Prostate gland (tissue), 2 donors: ENCODE measurements at regions not wholly inside any gene's neighbourhood (a gene's known extent, or its start where the extent isn't known, plus 50 kb on each side); places are given as distances from the start of the nearest gene placed in this dataset.

ENCODE experiments used
- DNase-seq: peaks from one replicate; pipeline ENCODE4 v3.0.0-alpha.2; 2019; ENCODE audit warnings: low spot score
- H3K27ac ChIP-seq, 2 donors: fragments of 200-600 bp; sonication (generic); 2 replicates each; pipeline ENCODE4 v1.5.1; 2017 to 2019
- H3K27me3 ChIP-seq: fragments of 200-600 bp; sonication (generic); replicated peaks from 2 replicates; pipeline ENCODE4 v1.5.1; 2019; ENCODE audit not compliant: insufficient read depth
- H3K36me3 ChIP-seq, 2 donors: fragments of 200-600 bp; sonication (generic); 1 replicate in 1 of 2; 2 replicates in 1 of 2; pipeline versions ENCODE4 v1.5.1 to v1.8.1; 2017 to 2019
- H3K4me1 ChIP-seq: fragments of 200-600 bp; sonication (generic); replicated peaks from 2 replicates; pipeline ENCODE4 v1.5.1; 2019
- H3K4me3 ChIP-seq, 2 donors: fragments of 200-600 bp; sonication (generic); 2 replicates each; pipeline ENCODE4 v1.5.1; 2017 to 2019
- H3K9me3 ChIP-seq: fragments of 200-600 bp; sonication (generic); 2 replicates; pipeline ENCODE4 v1.5.1; 2017
- CTCF ChIP-seq, 4 experiments: fragments of 200-600 bp in 2 of 4; fragments of 450-650 bp in 2 of 4; sonication (generic) in 2 of 4; IDR thresholded peaks; 1 replicate in 3 of 4; 2 replicates in 1 of 4; pipeline ENCODE4 v1.5.1; 2016 to 2019; ENCODE audit warnings: antibody characterized with exemption in 4 of 4, mild to moderate bottlenecking in 2 of 4, moderate library complexity in 2 of 4
- POLR2A ChIP-seq: fragments of 450-650 bp; IDR thresholded peaks from one replicate; pipeline ENCODE4 v1.6.1; 2016; ENCODE audit warnings: antibody characterized with exemption, mild to moderate bottlenecking
- POLR2AphosphoS5 ChIP-seq: sonication (generic); formaldehyde crosslinking; IDR thresholded peaks from one replicate; pipeline ENCODE4 v1.6.1; 2017; ENCODE audit warnings: antibody characterized with exemption
- WGBS: methylation state at CpG from one replicate; pipeline ENCODE4 v1.1.5; 2018; 5-methylcytosine and 5-hydroxymethylcytosine counted together
- intact Hi-C: fragments of 100-400 bp; cut with DNase I; formaldehyde crosslinking; loops from one replicate; pipeline ENCODE4 v1.14.2; 2022

DNA sequence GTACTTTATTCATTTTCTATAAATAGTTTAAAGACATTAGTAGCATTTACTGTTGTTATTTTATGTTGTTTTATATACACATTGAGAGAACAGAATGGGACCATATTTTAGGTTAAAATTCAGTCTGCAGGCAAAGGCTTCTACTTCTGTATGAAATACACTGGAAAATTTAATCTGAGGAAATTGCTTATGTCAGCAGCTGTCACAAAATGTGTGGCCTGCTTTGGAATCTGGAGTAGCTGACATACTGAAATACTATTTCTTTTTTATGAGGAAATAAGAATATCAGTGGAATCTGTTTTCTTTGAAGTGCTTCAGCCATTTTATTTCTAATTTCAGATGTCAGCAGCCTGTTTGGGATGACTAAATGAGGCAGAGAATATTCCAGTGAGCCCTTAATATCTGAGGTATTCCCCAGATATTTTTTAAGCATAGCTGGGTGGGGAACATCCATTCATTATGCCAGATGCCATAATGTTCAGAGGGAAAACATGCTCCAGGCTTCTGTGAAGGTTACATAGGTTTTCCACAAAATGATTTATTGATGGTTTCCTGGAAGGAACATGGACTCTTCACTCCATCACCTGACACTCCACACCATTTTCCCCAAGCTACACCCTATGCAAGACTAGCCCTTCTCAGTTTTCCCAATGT, 267.1 kb downstream of the ARL4A start:
- no peaks in the 10 kb centered on the region for H3K9me3 ChIP-seq
- no peak overlapping the region for H3K27ac ChIP-seq
- no peaks in the 10 kb centered on the region for H3K27me3 ChIP-seq
- no peak for TF ChIP-seq POLR2A
- no peak for TF ChIP-seq CTCF (IDR thresholded peaks at IDR 0.05)
- TF ChIP-seq POLR2AphosphoS5, result no peak
- no peak for DNase-seq
- intact Hi-C loops, result no loop called here
- no peaks in the 10 kb centered on the region for H3K36me3 ChIP-seq
- no peaks in the 10 kb centered on the region for H3K4me1 ChIP-seq
- H3K4me3 ChIP-seq, result no peak overlapping the region

DNA sequence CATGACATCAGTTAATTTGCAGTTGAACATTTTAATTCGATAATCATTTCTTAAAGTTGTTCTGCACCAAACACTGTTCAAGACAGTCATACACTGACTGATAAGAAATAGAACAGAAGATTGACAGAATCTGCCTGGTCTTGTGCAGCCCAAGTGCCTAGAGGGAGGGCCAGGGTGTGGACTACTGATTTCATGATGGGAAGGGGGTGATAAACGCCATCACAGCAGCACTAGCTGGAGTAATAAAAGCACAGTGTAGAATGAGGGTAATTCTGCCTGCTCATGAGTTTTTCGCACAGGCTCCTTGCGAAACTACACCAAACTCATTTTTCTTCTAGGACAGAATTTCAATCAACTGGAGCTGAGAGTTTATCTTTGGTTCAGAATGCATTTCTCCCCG, 270.1 kb downstream of the ARL4A start:
- DNase-seq, result no peak
- Histone ChIP-seq H3K27me3 (no peaks in the 10 kb centered on the region), H3K9me3 (no peaks in the 10 kb centered on the region), H3K27ac (no peak overlapping the region), H3K4me1 (no peaks in the 10 kb centered on the region), H3K36me3 (no peaks in the 10 kb centered on the region), H3K4me3 (no peak overlapping the region)
- 82% methylated on average over 5 of the region's 5 CpGs for WGBS
- TF ChIP-seq POLR2A (no peak), POLR2AphosphoS5 (no peak), CTCF (IDR thresholded peaks at IDR 0.05) (no peak)
- intact Hi-C loops, result no loop called here

DNA sequence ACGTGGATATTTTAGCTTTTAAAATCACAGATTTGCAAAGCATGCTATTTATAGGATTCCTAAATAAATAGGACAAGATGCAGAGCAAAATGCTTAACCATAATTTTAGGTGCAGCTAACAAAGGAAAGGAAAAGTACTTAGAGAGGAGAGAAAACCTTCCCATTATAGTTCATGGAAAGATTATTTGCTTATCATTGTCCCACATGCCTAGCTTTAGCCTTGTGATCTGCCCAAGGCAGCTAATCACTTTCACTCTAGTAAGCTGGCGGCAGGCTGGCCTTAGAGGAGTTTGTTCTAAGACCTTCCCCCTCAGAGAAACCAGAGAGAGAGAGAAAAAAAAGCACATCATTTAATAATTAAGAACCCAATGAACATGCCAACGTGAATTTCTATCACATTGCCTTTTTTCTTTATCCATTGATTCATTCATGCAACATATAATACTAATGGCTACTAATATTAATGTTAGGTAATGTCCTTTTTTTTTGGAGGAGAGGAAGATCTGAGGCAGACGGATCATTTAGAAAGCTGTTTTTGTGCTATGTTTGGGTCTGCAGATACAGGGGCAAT, 274.6 kb downstream of the ARL4A start:
- no peak for DNase-seq
- Histone ChIP-seq H3K27me3 (no peaks in the 10 kb centered on the region), H3K4me1 (no peaks in the 10 kb centered on the region), H3K36me3 (no peaks in the 10 kb centered on the region), H3K9me3 (no peaks in the 10 kb centered on the region), H3K27ac (no peak overlapping the region), H3K4me3 (no peak overlapping the region)
- intact Hi-C loops, result no loop called here
- TF ChIP-seq POLR2A, result no peak
- no peak for TF ChIP-seq POLR2AphosphoS5
- TF ChIP-seq CTCF (IDR thresholded peaks at IDR 0.05), result no peak
- 80% methylated on average over 4 of the region's 4 CpGs for WGBS

GRCh38 chr7:12963435-12963834, 276.0 kb downstream of the ARL4A start:
- intact Hi-C loops, result no loop called here
- Histone ChIP-seq H3K4me1 (no peaks in the 10 kb centered on the region), H3K27ac (no peak overlapping the region), H3K36me3 (no peaks in the 10 kb centered on the region), H3K27me3 (no peaks in the 10 kb centered on the region), H3K9me3 (no peaks in the 10 kb centered on the region), H3K4me3 (no peak overlapping the region)
- WGBS, result 85% methylated on average over 1 of the region's 1 CpG
- TF ChIP-seq CTCF (IDR thresholded peaks at IDR 0.05) (no peak), POLR2AphosphoS5 (no peak), POLR2A (no peak)
- DNase-seq, result no peak

GRCh38 chr7:12964836-12965235, 277.4 kb downstream of the ARL4A start:
- H3K36me3 ChIP-seq, result no peaks in the 10 kb centered on the region
- no peaks in the 10 kb centered on the region for H3K27me3 ChIP-seq
- H3K27ac ChIP-seq, result no peak overlapping the region
- H3K4me3 ChIP-seq, result no peak overlapping the region
- DNase-seq, result no peak
- H3K4me1 ChIP-seq, result no peaks in the 10 kb centered on the region
- no peaks in the 10 kb centered on the region for H3K9me3 ChIP-seq
- 81% methylated on average over 4 of the region's 4 CpGs for WGBS
- intact Hi-C loops, result no loop called here
- TF ChIP-seq CTCF (IDR thresholded peaks at IDR 0.05) (no peak), POLR2A (no peak), POLR2AphosphoS5 (no peak)
